BE2C (cell line): ENCODE measurements at regions not wholly inside any gene's neighbourhood (a gene's known extent, or its start where the extent isn't known, plus 50 kb on each side); places are given as distances from the start of the nearest gene placed in this dataset.
"Not testable (repeated sequence)": the region's sequence is repeated elsewhere in the genome, so short reads cannot be mapped to it uniquely, and the experiment has no call there.

ENCODE experiments used
- DNase-seq: peaks from one replicate; pipeline ENCODE4 v3.0.0-alpha.2; 2020
- H3K27me3 ChIP-seq: fragments of 250-450 bp; sonication (Bioruptor Pico); 2 replicates; pipeline ENCODE4 v1.5.1; 2020; ENCODE audit warnings: mild to moderate bottlenecking
- H3K36me3 ChIP-seq: fragments of 250-450 bp; sonication (Bioruptor Pico); 2 replicates; pipeline ENCODE4 v1.5.1; 2020; ENCODE audit warnings: mild to moderate bottlenecking
- H3K4me1 ChIP-seq: fragments of 250-450 bp; sonication (Bioruptor Pico); 2 replicates; pipeline ENCODE4 v1.5.1; 2020
- H3K4me3 ChIP-seq: 2 replicates; pipeline ENCODE4 v1.5.1; 2011; ENCODE audit warnings: low read depth, low read length
- H3K9me3 ChIP-seq: fragments of 250-450 bp; sonication (Bioruptor Pico); 2 replicates; pipeline ENCODE4 v1.5.1; 2020
- TF ChIP-seq, protein P1 (sequence below): IDR thresholded peaks from 2 replicates; pipeline ENCODE4 v1.5.1; 2012; ENCODE audit warnings: mild to moderate bottlenecking, low read depth, low read length

DNA sequence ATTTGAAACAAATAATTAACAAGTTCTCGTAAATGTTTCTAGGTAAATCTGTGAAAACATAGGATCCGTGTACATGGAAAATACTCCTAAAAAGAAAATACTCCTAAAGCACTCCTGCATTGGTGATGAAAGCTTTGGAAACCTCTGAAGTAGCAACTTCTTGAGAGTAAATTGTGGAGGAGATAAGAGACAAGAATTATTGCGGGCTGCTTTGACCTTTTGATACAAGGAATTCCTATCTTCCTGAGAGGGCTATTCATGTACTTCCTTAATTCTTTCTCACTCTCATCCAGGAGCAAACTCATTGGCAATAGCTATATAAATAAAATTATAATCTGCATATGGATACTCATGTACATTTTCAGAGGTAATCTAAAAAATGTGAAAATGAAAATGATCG, 158.4 kb upstream of the PIK3R1 start:
- no peaks in the 10 kb centered on the region for H3K36me3 ChIP-seq

DNA sequence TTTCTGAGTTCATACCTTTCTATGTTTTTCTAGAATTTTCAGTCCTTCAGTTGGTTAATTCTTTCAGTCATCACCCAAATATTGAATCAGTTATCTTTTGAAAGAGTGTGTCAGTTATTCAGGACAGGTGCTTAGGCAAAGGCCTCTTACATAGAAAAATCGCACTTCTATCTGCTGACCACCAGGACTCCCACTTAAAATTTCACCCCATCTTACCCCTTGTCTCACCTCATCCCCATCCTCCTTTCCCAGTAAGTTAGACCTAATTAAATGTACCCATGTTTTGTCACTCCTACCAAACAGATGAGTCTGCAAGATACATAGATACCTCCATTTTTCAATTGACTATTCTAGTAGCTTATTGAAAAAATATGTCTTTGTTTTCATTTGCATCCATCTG, 159.9 kb upstream of the PIK3R1 start:
- no peak for DNase-seq
- Histone ChIP-seq H3K27me3 (no peaks in the 10 kb centered on the region), H3K4me3 (no peak overlapping the region), H3K4me1 (peaks cover 8% of the 10 kb centered on the region), H3K36me3 (no peaks in the 10 kb centered on the region), H3K9me3 (no peaks in the 10 kb centered on the region)
- TF ChIP-seq, protein P1, sequence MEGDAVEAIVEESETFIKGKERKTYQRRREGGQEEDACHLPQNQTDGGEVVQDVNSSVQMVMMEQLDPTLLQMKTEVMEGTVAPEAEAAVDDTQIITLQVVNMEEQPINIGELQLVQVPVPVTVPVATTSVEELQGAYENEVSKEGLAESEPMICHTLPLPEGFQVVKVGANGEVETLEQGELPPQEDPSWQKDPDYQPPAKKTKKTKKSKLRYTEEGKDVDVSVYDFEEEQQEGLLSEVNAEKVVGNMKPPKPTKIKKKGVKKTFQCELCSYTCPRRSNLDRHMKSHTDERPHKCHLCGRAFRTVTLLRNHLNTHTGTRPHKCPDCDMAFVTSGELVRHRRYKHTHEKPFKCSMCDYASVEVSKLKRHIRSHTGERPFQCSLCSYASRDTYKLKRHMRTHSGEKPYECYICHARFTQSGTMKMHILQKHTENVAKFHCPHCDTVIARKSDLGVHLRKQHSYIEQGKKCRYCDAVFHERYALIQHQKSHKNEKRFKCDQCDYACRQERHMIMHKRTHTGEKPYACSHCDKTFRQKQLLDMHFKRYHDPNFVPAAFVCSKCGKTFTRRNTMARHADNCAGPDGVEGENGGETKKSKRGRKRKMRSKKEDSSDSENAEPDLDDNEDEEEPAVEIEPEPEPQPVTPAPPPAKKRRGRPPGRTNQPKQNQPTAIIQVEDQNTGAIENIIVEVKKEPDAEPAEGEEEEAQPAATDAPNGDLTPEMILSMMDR, result peak; percentile 43

More for the DNA sequence above, 158.4 kb upstream of the PIK3R1 start:
- no peaks in the 10 kb centered on the region for H3K9me3 ChIP-seq
- no peak for DNase-seq
- TF ChIP-seq, protein P1, result no peak
- no peak overlapping the region for H3K4me3 ChIP-seq
- H3K27me3 ChIP-seq, result no peaks in the 10 kb centered on the region
- peaks cover 8% of the 10 kb centered on the region for H3K4me1 ChIP-seq

DNA sequence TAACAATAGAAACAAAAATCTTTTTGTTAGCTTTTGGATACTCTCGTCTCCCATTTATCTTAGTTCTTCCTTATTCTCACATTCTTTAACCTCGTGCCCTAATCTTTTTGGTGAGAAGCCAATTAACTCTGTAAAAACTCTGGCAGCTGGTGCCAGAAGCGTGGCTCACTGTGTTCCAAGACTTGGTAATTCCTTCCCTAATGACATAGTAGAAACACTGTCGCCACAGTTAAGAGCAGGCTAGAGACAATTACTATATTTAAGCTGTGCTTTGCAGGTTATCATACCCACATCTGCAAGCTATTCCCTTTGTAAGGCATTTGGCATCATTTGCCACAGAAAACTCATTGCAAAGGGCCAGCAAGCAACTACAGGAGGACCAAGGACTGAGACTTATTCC, 160.9 kb upstream of the PIK3R1 start:
- Histone ChIP-seq H3K4me1 (peaks cover 8% of the 10 kb centered on the region), H3K36me3 (no peaks in the 10 kb centered on the region), H3K9me3 (no peaks in the 10 kb centered on the region), H3K27me3 (no peaks in the 10 kb centered on the region), H3K4me3 (no peak overlapping the region)
- DNase-seq, result no peak
- TF ChIP-seq, protein P1, result no peak

DNA sequence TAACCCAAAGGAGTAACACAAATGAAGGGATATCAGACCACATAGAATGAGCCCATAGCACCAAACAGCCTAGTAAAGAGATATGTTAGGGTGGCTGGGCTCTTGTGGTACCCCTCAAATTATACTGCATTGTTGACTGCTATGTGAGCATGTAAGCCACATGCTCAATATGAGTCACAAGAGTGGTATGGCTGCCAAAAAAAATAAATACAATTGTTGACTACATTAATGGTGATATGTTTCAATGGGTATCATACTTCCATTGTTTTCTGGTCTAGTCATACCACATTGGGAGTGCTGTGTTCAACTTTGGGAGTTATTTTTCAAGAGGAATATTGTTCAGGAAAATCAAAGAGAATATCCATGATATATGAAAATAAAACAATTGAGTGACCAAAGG, 162.4 kb upstream of the PIK3R1 start:
- TF ChIP-seq, protein P1, result no peak

DNA sequence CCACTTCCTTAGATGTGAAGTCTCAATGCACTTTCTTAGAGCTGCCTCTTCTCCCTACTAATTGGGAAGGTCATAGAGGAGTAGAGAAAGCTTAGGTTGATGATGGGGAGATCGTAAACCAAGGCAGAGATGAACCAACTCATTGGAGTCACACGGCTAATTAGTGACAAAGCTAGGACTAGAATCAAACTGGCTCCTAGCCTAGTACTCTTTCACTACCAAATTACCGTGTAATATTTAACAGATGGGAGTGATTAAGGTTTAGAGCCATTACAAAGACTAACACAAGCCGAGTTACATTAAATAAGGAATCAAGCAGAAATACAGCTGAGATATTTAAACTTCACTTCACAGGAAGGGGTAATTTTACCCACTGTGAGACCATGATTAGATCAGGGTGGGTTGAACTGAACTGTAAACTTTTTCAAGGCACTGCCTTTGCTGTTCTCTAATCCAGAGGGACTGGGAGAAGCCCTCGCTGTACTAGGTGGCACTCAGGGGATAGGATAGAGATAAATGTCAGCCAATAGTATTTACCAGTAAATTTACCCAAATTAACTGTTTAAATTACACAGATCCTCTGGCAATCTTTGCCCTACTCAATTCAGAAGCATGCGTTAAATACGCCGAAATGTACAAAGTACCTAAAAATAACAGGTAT, 166.4 kb upstream of the PIK3R1 start:
- H3K4me3 ChIP-seq, result no peak overlapping the region
- DNase-seq, result no peak
- H3K27me3 ChIP-seq, result no peaks in the 10 kb centered on the region
- H3K36me3 ChIP-seq, result no peaks in the 10 kb centered on the region
- no peaks in the 10 kb centered on the region for H3K9me3 ChIP-seq
- H3K4me1 ChIP-seq, result no peaks in the 10 kb centered on the region; the same call in 1 of the 2 replicates
- TF ChIP-seq, protein P1, result no peak

More for the DNA sequence above, 162.4 kb upstream of the PIK3R1 start:
- no peak overlapping the region for H3K4me3 ChIP-seq
- H3K4me1 ChIP-seq, result peaks cover 8% of the 10 kb centered on the region
- no peaks in the 10 kb centered on the region for H3K36me3 ChIP-seq
- no peaks in the 10 kb centered on the region for H3K9me3 ChIP-seq
- no peak for DNase-seq
- H3K27me3 ChIP-seq, result no peaks in the 10 kb centered on the region

DNA sequence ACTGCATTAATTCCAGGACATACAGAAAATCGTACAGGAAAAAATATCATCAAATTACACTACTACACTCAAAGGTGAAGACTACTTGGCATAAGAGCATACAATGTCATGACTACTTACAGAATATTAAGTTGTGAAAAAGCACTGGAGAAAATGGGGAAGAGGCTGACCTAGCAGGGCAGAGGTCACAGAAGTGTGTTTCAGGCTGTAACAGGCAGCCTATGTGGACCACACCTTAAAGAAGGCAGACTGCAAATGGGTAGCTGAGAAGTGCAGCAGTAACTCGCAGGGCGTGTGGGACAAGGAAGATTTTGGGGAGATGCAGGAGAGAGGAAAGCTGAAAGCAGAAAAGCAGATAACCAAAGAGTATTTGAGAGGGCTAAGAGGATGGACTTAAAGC, 167.0 kb upstream of the PIK3R1 start:
- DNase-seq, result no peak
- Histone ChIP-seq H3K9me3 (no peaks in the 10 kb centered on the region), H3K36me3 (no peaks in the 10 kb centered on the region), H3K4me3 (no peak overlapping the region), H3K27me3 (no peaks in the 10 kb centered on the region), H3K4me1 (no peaks in the 10 kb centered on the region)
- TF ChIP-seq, protein P1, result no peak

DNA sequence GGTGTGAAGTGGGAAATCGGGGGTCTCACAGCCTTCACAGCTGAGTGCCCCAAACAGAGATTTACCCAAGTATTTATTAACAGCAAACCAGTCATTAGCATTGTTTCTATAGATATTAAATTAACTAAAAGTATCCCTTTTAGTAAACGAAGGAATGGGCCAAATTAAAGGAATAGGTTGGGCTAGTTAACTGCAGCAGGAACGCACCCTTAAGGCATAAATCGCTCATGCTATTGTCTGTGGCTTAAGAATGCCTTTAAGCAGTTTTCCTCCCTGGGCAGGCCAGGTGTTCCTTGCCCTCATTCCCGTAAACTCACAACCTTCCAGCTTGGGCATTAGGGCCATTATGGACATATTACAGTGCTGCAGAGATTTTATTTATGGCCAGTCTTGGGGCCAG, 167.5 kb upstream of the PIK3R1 start:
- not testable (repeated sequence) for H3K36me3 ChIP-seq, H3K9me3 ChIP-seq, H3K27me3 ChIP-seq, H3K4me1 ChIP-seq, H3K4me3 ChIP-seq, DNase-seq
